ENCODE measurements at regions not wholly inside any gene's neighbourhood (a gene's known extent, or its start where the extent isn't known, plus 50 kb on each side); places are given as distances from the start of the nearest gene placed in this dataset.
"Not testable (repeated sequence)": the region's sequence is repeated elsewhere in the genome, so short reads cannot be mapped to it uniquely, and the experiment has no call there.

- no peak for DNase-seq (ENCODE audit: low read depth)
These were observed 1541.0 kb downstream of the SLITRK5 start for GRCh38 chr13:89212186-89212585.

DNA sequence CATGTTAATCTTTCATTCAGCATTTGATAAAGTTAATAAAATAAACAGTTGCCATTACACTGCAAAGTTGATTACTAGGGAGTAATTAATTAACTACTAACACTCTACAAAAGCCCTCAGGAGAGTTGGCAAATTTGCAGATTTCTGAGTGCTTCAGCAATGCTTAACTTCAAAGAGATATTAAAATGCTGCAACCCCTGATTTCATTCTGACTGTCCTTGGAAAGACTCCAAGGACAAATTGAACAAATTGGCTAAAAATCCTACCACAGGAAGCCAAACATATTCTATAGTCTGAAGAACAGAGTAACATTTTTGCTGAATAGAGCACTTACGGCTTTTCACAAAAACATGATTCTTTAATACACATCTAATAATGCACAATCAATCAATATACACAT lies 1543.0 kb downstream of the SLITRK5 start:
- no peak for DNase-seq (ENCODE audit: low read depth)

GRCh38 chr13:89215319-89215718 lies 1544.1 kb downstream of the SLITRK5 start:
- DNase-seq (ENCODE audit: low read depth) = not testable (repeated sequence)

- DNase-seq (ENCODE audit: low read depth) = no peak
These were observed 1546.6 kb downstream of the SLITRK5 start for GRCh38 chr13:89217813-89218212.

GRCh38 chr13:89221557-89222158 lies 1550.5 kb downstream of the SLITRK5 start:
- DNase-seq (ENCODE audit: low read depth) = no peak

DNA sequence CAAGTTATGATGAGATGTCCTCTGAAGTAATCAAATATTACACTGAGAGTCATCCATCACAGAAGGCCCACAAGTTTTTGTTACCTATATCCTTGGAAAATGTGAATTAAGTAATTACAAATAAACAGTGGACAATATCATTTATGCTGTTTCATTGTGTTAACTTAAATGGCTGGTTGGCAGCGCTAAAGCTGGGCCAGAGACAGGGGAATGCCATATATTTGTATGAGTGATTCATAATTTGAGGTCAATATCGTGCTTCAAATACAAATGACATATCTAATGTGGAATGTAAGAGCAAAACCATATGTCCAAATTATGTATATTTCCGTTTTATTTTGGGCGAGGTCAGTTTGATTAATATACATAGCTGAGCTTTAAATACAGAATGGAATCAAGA lies 1556.2 kb downstream of the SLITRK5 start:
- DNase-seq (ENCODE audit: low read depth) = no peak

GRCh38 chr13:89238496-89238895 lies 1567.3 kb downstream of the SLITRK5 start:
- DNase-seq (ENCODE audit: low read depth) = no peak

GRCh38 chr13:89239361-89240127 lies 1568.4 kb downstream of the SLITRK5 start:
- DNase-seq (ENCODE audit: low read depth) = no peak

GRCh38 chr13:89255844-89256406 lies 1584.8 kb downstream of the SLITRK5 start:
- no peak for DNase-seq (ENCODE audit: low read depth)

DNA sequence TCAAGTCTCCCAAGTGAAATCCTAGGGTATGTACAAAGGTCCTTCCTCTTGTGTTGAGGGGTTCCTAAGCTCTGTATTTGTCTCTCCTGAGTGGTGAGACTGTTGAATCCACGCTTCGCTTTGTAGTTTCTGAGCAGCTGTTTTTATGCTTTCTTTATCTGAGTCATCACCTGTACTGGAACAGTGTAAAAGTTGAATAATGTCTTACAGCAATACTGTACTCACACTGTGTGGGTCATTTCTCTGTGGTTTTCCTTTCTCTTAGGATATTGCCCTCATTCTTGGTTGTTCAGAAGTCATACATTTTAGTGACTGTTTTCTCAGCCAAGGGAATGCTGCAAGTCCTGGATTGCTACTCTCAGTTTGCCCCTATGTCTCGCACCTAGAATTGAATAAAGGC lies 1596.6 kb downstream of the SLITRK5 start:
- DNase-seq (ENCODE audit: low read depth) = no peak

DNA sequence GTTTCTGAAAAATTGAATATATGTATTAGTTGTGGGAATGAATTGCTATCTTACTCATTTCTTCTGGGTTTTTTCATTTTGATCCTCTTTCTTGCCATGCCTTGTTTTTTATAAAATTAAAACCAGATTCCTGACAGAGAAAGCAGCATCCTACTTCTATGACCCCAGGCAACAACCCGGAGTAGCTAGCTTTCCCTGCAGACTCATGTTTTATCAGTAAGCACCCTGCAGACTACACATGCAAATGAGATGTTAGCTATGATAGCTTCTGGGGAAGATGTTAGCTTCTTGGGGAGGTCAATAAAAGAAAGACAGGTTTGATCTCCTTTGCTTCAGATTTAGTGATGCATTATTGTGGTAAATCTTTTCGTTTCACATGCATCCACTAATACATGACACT lies 1598.6 kb downstream of the SLITRK5 start:
- no peak for DNase-seq (ENCODE audit: low read depth)

GRCh38 chr13:89270736-89271135 lies 1599.6 kb downstream of the SLITRK5 start:
- no peak for DNase-seq (ENCODE audit: low read depth)

- no peak for DNase-seq (ENCODE audit: low read depth)
These were observed 1608.2 kb downstream of the SLITRK5 start for GRCh38 chr13:89279374-89279773.

DNA sequence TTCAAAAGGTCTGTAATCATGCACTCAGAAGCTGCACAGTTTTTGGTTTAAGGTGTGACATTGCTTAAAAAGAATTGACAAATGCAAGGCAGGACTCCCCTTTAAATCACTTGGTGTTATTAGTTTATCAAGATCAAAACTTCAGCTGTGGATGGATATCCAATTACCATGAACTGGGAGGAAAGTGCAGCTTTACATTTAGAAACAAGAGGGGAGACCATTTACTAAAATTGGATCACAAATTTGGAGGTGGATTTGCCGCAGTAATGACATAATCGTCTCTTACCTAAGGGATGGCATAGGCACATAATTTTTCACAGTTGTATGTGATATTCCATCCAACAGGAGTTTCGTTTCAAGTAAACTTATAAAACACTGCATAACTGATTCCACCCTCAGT lies 1610.2 kb downstream of the SLITRK5 start:
- DNase-seq (ENCODE audit: low read depth) = no peak

- no peak for DNase-seq (ENCODE audit: low read depth)
These were observed 1611.1 kb downstream of the SLITRK5 start for GRCh38 chr13:89282241-89282640.

DNA sequence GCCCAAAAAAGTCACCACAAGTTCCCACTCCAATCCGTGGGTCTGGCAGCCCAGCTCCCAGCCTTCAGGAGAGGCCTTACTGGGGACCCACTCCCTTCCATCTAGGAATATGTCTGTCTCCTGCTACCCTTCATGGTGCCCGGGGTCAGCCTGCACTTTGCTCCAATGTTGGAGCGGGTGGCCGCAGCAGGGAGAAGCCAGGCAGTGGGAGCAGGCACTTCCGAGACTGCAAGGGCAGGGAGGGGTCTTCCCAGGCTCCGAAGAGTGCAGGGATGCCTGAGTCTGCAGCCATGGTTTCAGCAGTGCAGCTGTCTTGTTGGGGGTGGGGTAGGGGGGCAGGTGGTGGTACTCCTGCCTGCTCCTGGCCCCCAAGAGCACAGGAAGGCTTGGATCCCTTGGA lies 1616.2 kb downstream of the SLITRK5 start:
- DNase-seq (ENCODE audit: low read depth) = no peak

GRCh38 chr13:89294115-89294867 lies 1623.1 kb downstream of the SLITRK5 start:
- no peak for DNase-seq (ENCODE audit: low read depth)

- no peak for DNase-seq (ENCODE audit: low read depth)
These were observed 1636.1 kb downstream of the SLITRK5 start for GRCh38 chr13:89307278-89307677.

DNA sequence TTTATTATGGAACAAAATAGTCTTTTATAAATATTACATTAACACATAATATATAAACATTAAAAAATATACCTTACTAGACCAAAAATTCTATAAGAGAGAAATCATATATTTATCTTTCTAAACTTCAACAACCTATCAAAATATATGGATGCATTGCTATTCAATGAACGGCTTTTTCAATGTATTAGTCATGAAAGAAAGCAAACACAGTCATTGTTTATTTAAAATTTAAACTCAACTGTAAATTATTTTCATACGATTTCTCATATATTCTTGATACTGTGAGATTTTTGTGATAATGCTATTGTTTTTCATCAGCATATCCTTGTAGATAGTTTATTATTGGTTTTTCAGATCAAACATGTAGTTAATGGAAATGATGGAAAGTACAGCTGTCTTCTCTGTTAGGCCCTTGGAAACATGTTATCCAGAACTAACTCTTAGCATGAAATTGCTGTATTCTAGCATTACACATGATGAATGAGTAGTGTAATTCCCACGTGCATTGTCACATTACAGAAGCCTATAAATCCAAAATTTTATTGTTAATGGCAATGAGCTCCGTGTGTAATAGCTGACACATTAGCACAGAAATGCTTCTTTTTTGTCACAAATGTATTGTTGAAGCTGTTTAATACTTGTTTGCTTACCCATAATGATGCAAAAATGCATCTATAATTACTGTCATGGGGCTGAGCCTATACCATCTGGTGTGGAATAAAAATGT lies 1639.9 kb downstream of the SLITRK5 start:
- DNase-seq (ENCODE audit: low read depth) = no peak

GRCh38 chr13:89315287-89315686 lies 1644.1 kb downstream of the SLITRK5 start:
- no peak for DNase-seq (ENCODE audit: low read depth)

GRCh38 chr13:89322466-89322865 lies 1651.3 kb downstream of the SLITRK5 start:
- DNase-seq (ENCODE audit: low read depth) = no peak

GRCh38 chr13:89324582-89324981 lies 1653.4 kb downstream of the SLITRK5 start:
- DNase-seq (ENCODE audit: low read depth) = no peak

Data from stimulated activated CD8-positive, alpha-beta memory T cell treated with anti-CD3 and anti-CD28 coated beads, Interleukin-15, amount 100 ng/mL, for 1 hour (primary cell).